ENCODE measurements at regions not wholly inside any gene's neighbourhood (a gene's known extent, or its start where the extent isn't known, plus 50 kb on each side); places are given as distances from the start of the nearest gene placed in this dataset.
A peak's percentile ranks its signal among the peaks of the same experiment; 100 is the strongest.

GRCh38 chr6:21953831-21954801 is 342.7 kb downstream of the PRL start:
- WGBS, 2 experiments (ENCODE audit: extremely low coverage in 2 of 2, insufficient read length in 1 of 2) = no CpG with 5 or more reads among the region's 10 CpGs
- intact Hi-C loops (cut with micrococcal nuclease) (no loop called here), in situ Hi-C loops (cut with MboI; ENCODE audit: low sequenced_read_pairs) (no loop called here), dilution Hi-C loops (cut with HindIII; ENCODE audit: low sequenced_read_pairs, unreplicated experiment) (no loop called here)
- Histone ChIP-seq H3K36me3 (ENCODE audit: control insufficient read depth, insufficient read depth, low read length) (no peaks in the 10 kb centered on the region), H3K9me3 (ENCODE audit: control insufficient read depth, insufficient read depth, low read length) (no peaks in the 10 kb centered on the region), H3K56ac (ENCODE audit: extremely low read depth, insufficient read depth, low read length) (no peak overlapping the region), H3K14ac (replicated peaks; ENCODE audit: low read depth, low read length) (peak overlapping the region; percentile 71), H2BK20ac (ENCODE audit: low read depth, low read length) (0 out of 2 replicates have a peak overlapping the region, but pooled peaks have one; percentile 3), H4K5ac (ENCODE audit: low read depth, low read length) (peak overlapping the region; percentile 13; the same call in 1 of the 2 replicates), H3K27ac (ENCODE audit: insufficient read depth, low read length) (peak overlapping the region; percentile 56), H4K20me1 (ENCODE audit: insufficient read depth, low read length) (no peaks in the 10 kb centered on the region), H2AFZ (replicated peaks; ENCODE audit: low read length, poor library complexity) (no peak overlapping the region), H2BK5ac (ENCODE audit: low read depth, low read length, poor library complexity, severe bottlenecking) (no peak overlapping the region), H4K91ac (ENCODE audit: insufficient read depth, low read depth, low read length) (peak overlapping the region; percentile 16), H2BK120ac (ENCODE audit: low read depth, low read length) (peak overlapping the region; percentile 80), H3K4ac (ENCODE audit: low read depth, low read length) (peak overlapping the region; percentile 59), H3K4me3 (ENCODE audit: insufficient read depth, low read depth, low read length) (no peak overlapping the region), H2AK5ac (ENCODE audit: low read depth, low read length) (peak overlapping the region; percentile 40), H3K23ac (ENCODE audit: low read depth, low read length) (peak overlapping the region; percentile 34; the same call in 1 of the 2 replicates), H3K9ac (ENCODE audit: low read depth, low read length) (0 out of 2 replicates have a peak overlapping the region, but pooled peaks have one; percentile 7), H3K18ac (ENCODE audit: low read depth, low read length) (peak overlapping the region; percentile 76), H3K4me2 (ENCODE audit: low read depth, low read length) (peak overlapping the region; percentile 0; the same call in 1 of the 2 replicates), H3K4me1 (ENCODE audit: control insufficient read depth, insufficient read depth, low read length) (peaks cover 19% of the 10 kb centered on the region), H3K79me1 (ENCODE audit: low read depth in 1 of 2, low read length in 2 of 2) (peaks cover 0 to 12% of the 10 kb centered on the region in 2 experiments; a peak in 1 of 4 replicates), H4K8ac (ENCODE audit: low read depth in 2 of 2, low read length in 2 of 2) (peak overlapping the region; percentile 17 to 57; a peak in 2 of 4 replicates), H2BK15ac (ENCODE audit: low read depth, low read length) (peak overlapping the region; percentile 72; the same call in 2 of the 3 replicates), H2AK9ac (replicated peaks; ENCODE audit: low read depth, low read length, poor library complexity) (no peak overlapping the region), H3K9me1 (ENCODE audit: insufficient read depth, low read length) (peaks cover 22% of the 10 kb centered on the region), H3K27me3 (ENCODE audit: control insufficient read depth, insufficient read depth, low read length) (no peaks in the 10 kb centered on the region)
- BruUV-seq (replicated peaks) = no TSS peak
- CTCF ChIA-PET = interaction anchor here (1.0 kb wide), 1 partner anchor 17 kb away, joined by 4 read pairs; no protein-coding TSS in a partner anchor
- peak; percentile 93 for DNase-seq
- POLR2A ChIA-PET (ENCODE audit: unreplicated experiment) = interaction anchor here (0.5 kb wide), 1 partner anchor 360 kb away, joined by 3 read pairs; the partner anchor contains the start of gene SOX4
- ATAC-seq (ENCODE audit: low read depth) = peak; percentile 77
- TF ChIP-seq RFX5 (IDR thresholded peaks at IDR 0.05; ENCODE audit: low read depth, low read length) (no peak), NFE2L2 (IDR thresholded peaks at IDR 0.05; ENCODE audit: low read depth, low read length) (no peak), MXI1 (IDR thresholded peaks at IDR 0.05; ENCODE audit: borderline replicate concordance, low read depth, low read length) (no peak), CHD1 (IDR thresholded peaks at IDR 0.05; ENCODE audit: low read depth, low read length) (no peak), MAZ (IDR thresholded peaks at IDR 0.05; ENCODE audit: borderline replicate concordance, low read depth, low read length) (no peak), CTCF (conservative IDR thresholded peaks at IDR 0.05; ENCODE audit: low read depth, low read length) (no peak), RAD21 (IDR thresholded peaks at IDR 0.05; ENCODE audit: low read length) (no peak), SMC3 (IDR thresholded peaks at IDR 0.05; ENCODE audit: low read depth, low read length) (no peak), CEBPB (IDR thresholded peaks at IDR 0.05; ENCODE audit: low read depth, low read length) (no peak), BHLHE40 (IDR thresholded peaks at IDR 0.05; ENCODE audit: low read depth, low read length) (no peak), USF2 (IDR thresholded peaks at IDR 0.05; ENCODE audit: low read depth, low read length) (no peak; the same call in 1 of the 2 replicates), ELK1 (IDR thresholded peaks at IDR 0.05; ENCODE audit: borderline replicate concordance, low read depth, low read length) (no peak), POLR2A (IDR thresholded peaks at IDR 0.05; ENCODE audit: low read depth, low read length) (no peak)
